GM19463 (cell line): ENCODE measurements at regions not wholly inside any gene's neighbourhood (a gene's known extent, or its start where the extent isn't known, plus 50 kb on each side); places are given as distances from the start of the nearest gene placed in this dataset.
"Not testable (repeated sequence)": the region's sequence is repeated elsewhere in the genome, so short reads cannot be mapped to it uniquely, and the experiment has no call there.

Source experiments
- ATAC-seq: cut with Tn5 transposase; IDR thresholded peaks from one replicate; pipeline ENCODE4 v1.9.1; 2021; ENCODE audit warnings: mild to moderate bottlenecking, moderate library complexity; ENCODE audit not compliant: unreplicated experiment

DNA sequence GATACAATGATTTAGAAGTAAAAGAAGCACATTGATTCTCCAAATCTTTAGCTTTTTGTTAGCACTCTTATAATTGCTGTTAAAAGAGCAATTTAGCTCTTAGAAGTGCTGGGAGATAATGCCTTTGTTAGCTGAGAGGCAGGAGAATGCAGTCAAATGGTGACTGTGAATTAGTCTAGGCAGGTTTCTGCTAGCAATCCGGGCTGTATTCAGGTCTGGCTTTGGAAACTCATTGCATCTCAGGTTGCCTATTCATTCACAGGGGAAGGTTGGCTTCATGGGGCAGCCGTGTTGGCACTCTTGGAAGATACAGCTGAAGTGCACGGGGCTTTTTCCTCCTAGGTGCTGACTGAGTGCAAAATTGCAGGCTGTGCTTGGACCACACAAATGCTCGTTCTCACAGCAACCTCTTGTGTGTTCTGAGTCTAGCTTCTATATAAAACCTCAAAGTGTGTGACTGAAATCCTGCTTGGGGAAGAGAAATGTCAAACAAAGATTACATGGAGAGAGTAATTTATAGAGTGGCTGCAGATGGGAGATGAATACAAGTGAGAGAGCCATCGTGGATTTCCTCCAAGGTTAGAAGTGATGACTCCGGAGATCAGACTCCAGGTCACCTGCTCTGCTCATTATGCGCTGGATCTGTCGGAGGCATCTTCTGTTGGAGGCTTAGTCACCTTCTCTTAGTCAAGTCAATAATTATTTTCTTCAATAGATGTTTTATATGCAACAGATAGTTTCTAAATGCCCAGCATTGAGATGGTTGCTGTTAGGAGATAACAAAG is 167.8 kb downstream of the PMAIP1 start:
- ATAC-seq: no peak

GRCh38 chr18:60066219-60066975 is 166.6 kb downstream of the PMAIP1 start:
- no peak for ATAC-seq

DNA sequence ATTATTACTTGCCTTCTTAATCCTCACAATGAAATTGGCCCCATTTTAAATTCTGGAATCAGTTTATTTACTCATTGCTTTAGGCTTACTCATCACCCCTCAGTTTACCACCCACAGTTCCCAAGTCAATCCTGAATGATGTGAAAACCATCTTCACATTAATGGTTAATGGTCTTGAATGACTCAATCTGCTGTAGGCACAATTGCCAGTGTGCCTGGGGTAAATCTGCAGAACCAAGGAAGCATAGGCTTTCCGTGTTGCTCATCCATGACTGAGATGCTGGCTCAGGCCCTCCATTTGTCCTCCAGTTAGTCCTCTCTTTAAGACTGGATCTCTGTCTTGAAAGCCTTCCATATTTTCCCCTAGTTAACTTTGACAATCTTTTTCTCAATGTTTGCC is 164.5 kb downstream of the PMAIP1 start:
- ATAC-seq: no peak

DNA sequence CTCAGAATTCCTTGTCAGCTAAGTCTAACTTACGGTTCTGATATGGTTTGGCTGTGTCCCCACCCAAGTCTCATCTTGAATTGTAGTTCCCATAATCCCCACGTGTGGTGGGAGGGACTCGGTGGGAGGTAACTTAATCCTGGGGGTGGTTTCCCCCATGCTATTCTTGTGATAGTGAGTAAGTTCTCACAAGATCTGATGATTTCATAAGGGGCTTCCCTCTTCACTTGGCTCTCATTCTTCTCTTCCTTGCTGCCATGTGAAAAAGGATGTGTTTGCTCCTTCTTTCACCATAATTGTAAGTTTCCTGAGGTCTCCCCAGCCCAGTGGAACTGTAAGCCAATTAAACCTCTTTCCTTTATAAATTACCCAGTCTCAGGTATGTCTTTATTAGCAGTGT is 163.0 kb downstream of the PMAIP1 start:
- not testable (repeated sequence) for ATAC-seq

DNA sequence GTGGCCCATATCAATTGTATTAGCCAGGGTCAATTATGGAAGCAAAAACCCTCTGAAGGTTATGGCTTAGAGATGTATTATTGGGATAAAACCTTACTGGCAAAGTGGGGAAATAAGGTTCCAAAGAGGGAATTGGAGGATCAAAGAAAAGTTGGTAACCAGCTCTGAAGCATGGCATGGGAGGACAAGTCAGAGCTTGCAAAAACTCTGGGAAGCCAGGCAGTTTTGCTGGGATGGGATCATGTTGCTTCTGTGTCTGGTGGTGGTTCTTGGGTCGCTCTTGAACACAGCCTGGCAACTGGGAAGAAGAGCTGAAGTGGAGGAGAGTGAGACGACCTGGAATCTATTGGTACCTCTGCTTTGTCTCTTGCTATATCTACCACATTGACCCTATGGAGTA is 162.6 kb downstream of the PMAIP1 start:
- no peak for ATAC-seq

DNA sequence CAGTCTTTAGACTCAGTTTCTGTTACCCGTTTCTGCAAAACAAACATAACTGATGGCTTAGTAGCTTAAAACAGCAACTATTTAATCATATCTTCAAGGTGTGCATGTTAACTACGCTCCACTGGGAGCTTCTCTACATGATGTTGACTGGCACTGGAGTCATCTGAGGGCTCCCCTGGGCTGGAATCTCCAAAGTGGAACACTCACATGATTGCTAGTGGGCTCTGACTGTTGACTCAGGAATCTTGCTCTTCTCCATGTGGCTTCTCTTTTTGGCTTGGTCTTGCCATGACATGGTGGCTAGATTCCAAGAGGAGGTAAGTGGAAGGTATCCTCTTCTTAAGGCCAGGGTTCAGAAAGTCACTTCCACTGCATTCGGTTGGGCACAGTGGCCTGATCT is 160.8 kb downstream of the PMAIP1 start:
- ATAC-seq: no peak

- no peak for ATAC-seq
Measured at GRCh38 chr18:60060026-60060425, 160.2 kb downstream of the PMAIP1 start.

DNA sequence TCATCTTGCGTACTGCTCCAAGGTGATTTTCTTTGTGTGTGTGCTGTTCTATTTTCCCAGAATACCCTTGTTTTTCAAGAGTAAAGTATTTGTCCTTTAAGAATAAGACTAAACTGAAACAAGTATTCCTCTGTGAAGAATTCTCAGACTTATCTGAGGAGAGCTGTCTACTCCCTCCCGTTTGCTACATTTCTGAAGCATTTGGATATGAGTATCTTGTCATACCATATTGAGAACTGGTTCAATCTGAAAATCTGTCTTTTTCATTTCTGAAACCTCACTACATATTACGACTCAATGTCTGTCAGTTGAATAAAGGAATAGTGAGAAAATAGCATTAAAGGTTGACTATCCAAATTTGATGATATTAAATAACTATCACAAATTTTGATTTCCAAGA is 159.4 kb downstream of the PMAIP1 start:
- no peak for ATAC-seq

- ATAC-seq: peak; percentile 55
Measured at GRCh38 chr18:60053747-60054304, 154.0 kb downstream of the PMAIP1 start.

DNA sequence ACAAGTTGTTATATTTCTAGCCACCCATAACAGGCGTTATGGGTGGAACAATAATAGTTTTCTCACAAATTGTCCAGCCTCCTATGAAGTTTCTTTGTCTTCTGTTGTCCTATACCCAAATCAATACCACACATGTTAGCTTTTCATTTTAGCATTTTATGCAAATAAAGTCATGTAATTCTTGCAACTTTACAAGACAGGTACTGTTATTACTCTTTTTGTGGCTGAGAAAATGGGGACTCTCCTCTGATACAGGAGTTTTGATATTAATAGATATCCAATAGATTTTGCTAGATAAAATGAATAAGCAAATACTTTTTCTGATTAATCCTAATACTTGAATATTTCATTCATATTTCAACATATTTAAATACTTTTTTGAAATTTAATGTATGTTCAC is 151.0 kb downstream of the PMAIP1 start:
- no peak for ATAC-seq

GRCh38 chr18:60049172-60049571 is 149.4 kb downstream of the PMAIP1 start:
- ATAC-seq: no peak

- no peak for ATAC-seq
Measured at GRCh38 chr18:60047556-60047955, 147.8 kb downstream of the PMAIP1 start.

DNA sequence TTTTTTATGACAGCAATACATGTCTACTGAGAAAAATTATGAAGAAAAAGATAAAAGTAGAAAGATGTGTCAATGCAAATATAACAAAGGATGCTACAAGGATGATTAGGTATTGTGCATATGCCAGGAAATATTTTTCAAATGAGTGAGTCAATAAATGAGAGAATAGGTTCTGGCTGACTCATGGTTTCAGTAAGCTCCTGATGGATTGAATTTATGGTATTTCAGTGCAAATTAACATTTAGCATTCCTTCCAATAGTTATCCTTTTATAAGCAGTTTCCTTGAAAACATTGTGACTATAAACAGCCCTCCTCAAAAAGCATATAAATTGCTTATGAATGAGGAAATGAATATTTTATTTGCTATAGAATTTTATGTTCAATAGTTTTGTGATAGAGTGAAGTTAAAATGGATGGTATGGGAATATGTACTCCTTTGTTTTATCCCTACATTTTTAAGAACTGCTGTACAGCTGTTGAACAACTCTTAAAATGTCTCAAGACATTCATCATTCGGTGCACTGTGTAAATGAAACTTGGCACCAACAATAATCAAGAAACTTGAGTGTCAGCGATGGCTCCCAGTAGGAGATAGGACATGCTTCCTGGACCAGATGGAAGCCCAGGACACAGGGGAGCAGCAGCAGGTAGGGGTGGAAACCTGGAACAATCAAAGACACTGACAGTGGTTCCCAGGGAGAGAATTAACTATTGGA is 144.7 kb downstream of the PMAIP1 start:
- no peak for ATAC-seq

GRCh38 chr18:60040971-60041370 is 141.2 kb downstream of the PMAIP1 start:
- no peak for ATAC-seq

DNA sequence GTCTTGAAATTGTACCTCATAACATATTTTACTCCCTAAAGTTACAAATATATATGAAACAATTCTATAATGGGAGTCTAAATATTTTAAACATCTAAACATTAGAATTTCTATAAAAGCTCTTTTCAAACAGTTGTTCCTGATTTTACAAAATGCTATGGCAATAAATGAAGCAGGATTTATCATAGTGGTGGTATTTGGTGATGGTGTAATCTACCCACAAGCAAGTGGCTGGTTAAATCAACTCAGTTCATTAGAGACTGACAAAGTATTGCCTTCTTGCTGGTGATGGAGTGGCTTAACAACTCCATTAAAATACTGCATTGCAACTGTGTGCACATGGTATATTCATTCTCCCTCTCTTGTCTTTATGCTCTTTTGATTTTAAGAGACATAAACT is 138.9 kb downstream of the PMAIP1 start:
- no peak for ATAC-seq

DNA sequence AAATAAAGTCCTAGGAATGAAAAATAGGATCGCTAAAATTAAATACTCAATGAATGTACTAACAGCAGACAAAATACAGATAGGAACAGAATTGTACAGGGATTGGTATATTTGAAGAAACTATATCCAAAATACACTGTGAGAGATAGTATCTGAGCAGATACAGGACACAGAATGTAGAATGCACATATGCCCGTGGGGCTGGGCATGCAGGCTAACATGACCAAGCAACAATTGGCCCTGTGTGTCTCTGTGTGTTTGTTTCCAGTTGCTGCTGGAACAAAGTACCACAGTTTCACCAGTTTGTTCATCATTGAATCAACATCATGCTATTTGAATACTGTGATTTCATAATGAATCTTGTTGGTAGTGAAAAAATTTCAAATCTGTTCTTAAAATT is 127.6 kb downstream of the PMAIP1 start:
- ATAC-seq: no peak

DNA sequence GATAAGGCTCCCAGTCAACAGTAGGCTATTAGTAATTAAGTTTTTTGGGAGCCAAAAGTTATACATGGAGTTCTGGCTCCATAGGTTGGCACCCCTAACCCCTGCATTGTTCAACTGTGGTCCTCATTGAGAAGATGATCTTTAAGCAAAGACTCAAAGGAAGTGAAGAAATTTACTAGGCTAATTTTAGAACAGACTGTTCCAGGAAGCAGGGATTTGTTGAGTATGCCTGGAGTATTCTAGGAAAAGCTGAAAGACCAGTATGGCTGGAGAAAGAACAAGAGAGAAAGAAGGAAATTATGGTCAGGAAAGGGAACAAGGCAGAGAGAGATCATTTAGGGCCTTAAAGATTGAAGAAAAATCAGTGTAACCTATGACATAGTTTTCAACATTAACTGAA is 125.1 kb downstream of the PMAIP1 start:
- no peak for ATAC-seq

DNA sequence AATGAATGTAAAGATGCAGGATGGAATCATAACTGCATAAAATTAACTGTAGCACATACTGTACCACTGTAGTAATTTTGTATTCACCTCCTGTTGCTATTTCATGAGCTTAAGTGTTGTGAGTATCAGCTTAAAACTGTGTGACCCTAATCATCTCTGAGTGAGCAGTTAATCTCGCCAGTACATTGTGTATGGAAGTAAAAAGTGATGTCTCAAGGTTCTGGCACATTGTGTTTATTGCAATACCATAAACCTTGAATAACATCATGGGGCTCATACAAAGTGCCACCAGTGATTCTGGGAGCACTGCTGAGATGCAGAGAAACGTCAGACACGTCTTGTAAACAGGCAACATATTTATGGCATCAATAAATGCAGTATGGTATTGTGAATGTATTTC is 124.5 kb downstream of the PMAIP1 start:
- ATAC-seq: no peak

GRCh38 chr18:60022671-60023276 is 123.0 kb downstream of the PMAIP1 start:
- ATAC-seq: no peak

DNA sequence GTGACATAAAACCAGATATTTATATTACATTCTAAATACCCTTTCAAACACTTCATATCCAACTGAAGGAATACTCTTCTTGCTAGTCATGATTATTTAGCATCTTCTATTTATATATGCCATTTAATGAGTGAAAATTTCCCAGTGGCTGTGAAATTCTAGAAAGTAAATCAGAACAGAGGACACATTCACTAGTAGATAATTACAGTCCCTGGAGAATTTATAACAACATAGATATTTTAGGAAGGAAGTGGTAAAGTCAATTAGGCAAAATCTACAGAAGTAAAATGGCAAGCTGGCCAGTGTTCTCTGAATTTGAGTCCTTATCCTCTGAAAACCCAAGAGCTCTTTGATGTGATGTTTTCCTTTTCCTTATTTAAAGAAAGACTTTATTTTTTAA is 121.8 kb downstream of the PMAIP1 start:
- no peak for ATAC-seq
